ENCODE measurements at regions not wholly inside any gene's neighbourhood (a gene's known extent, or its start where the extent isn't known, plus 50 kb on each side); places are given as distances from the start of the nearest gene placed in this dataset.

- TF ChIP-seq HNF4G (IDR thresholded peaks at IDR 0.05), result no peak
- TF ChIP-seq CTCF (IDR thresholded peaks at IDR 0.05; ENCODE audit: low read depth, low read length, missing input control), result no peak
- no peak for TF ChIP-seq YY1 (IDR thresholded peaks at IDR 0.05)
- TF ChIP-seq ZBTB33 (IDR thresholded peaks at IDR 0.05), result no peak
- TF ChIP-seq ATF3 (IDR thresholded peaks at IDR 0.05), result no peak
- no peak for TF ChIP-seq TAF1 (conservative IDR thresholded peaks at IDR 0.05)
- TF ChIP-seq RAD21 (IDR thresholded peaks at IDR 0.05), result no peak
- TF ChIP-seq SP1 (IDR thresholded peaks at IDR 0.05), result no peak
- TF ChIP-seq REST (IDR thresholded peaks at IDR 0.05), result no peak
- no peak for TF ChIP-seq GABPA (IDR thresholded peaks at IDR 0.05 in 1 of 2, conservative IDR thresholded peaks at IDR 0.05 in 1 of 2)
- TF ChIP-seq MAX (IDR thresholded peaks at IDR 0.05), result no peak
- TF ChIP-seq HNF4A (conservative IDR thresholded peaks at IDR 0.05), result no peak
These were observed 427.6 kb upstream of the GOT2 start for GRCh38 chr16:59161679-59162078.

Measured in liver (tissue), 3 donors.